Astrocyte of the spinal cord (primary cell): ENCODE measurements at regions not wholly inside any gene's neighbourhood (a gene's known extent, or its start where the extent isn't known, plus 50 kb on each side); places are given as distances from the start of the nearest gene placed in this dataset.

ENCODE experiments used
- DNase-seq: peaks from one replicate; pipeline ENCODE4 v3.0.0; 2011; ENCODE audit warnings: low read depth, low spot score
- H3K4me3 ChIP-seq: 2 replicates; pipeline ENCODE4 v1.5.1; 2011; ENCODE audit warnings: low read depth, mild to moderate bottlenecking, low read length, moderate library complexity
- in situ Hi-C: cut with HindIII; loops from 2 replicates; pipeline ENCODE4 v1.10.0; 2017; ENCODE audit warnings: low sequenced_read_pairs
- TF ChIP-seq, protein P1 (sequence below): IDR thresholded peaks from 2 replicates; pipeline ENCODE4 v1.5.1; 2012; ENCODE audit warnings: low read depth, mild to moderate bottlenecking, low read length, inconsistent platforms

DNA sequence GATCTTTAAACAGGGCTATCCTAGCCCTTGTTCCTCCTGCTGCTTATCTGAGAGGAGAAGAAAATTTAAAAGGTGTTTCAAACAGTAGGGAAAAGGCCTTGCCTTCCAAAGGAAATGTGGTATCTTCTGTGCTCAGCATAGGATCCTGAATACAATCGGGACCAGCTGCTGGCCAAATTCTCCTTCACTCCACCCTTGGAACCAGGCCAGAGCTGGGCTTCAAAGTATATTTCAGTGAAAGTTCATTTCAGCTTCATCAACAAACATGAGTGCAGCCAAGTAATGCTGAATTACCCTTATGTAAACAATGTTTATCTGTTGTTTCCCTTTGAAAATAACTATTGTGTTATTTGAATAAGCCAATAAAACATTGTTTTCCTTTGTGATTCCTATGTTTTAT lies 146.5 kb upstream of the MEOX2 start:
- no peak overlapping the region for H3K4me3 ChIP-seq
- no peak for DNase-seq
- in situ Hi-C loops = no loop called here
- TF ChIP-seq, protein P1, sequence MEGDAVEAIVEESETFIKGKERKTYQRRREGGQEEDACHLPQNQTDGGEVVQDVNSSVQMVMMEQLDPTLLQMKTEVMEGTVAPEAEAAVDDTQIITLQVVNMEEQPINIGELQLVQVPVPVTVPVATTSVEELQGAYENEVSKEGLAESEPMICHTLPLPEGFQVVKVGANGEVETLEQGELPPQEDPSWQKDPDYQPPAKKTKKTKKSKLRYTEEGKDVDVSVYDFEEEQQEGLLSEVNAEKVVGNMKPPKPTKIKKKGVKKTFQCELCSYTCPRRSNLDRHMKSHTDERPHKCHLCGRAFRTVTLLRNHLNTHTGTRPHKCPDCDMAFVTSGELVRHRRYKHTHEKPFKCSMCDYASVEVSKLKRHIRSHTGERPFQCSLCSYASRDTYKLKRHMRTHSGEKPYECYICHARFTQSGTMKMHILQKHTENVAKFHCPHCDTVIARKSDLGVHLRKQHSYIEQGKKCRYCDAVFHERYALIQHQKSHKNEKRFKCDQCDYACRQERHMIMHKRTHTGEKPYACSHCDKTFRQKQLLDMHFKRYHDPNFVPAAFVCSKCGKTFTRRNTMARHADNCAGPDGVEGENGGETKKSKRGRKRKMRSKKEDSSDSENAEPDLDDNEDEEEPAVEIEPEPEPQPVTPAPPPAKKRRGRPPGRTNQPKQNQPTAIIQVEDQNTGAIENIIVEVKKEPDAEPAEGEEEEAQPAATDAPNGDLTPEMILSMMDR = no peak

- TF ChIP-seq, protein P1 = no peak
- in situ Hi-C loops = no loop called here
- H3K4me3 ChIP-seq = no peak overlapping the region
- no peak for DNase-seq
Observed at GRCh38 chr7:15831606-15832005, 145.1 kb upstream of the MEOX2 start.

GRCh38 chr7:15829691-15830090 lies 143.2 kb upstream of the MEOX2 start:
- no peak overlapping the region for H3K4me3 ChIP-seq
- in situ Hi-C loops = no loop called here
- DNase-seq = no peak
- TF ChIP-seq, protein P1 = no peak

GRCh38 chr7:15828881-15829280 lies 142.4 kb upstream of the MEOX2 start:
- DNase-seq = no peak
- TF ChIP-seq, protein P1 = no peak
- in situ Hi-C loops = no loop called here
- H3K4me3 ChIP-seq = no peak overlapping the region

DNA sequence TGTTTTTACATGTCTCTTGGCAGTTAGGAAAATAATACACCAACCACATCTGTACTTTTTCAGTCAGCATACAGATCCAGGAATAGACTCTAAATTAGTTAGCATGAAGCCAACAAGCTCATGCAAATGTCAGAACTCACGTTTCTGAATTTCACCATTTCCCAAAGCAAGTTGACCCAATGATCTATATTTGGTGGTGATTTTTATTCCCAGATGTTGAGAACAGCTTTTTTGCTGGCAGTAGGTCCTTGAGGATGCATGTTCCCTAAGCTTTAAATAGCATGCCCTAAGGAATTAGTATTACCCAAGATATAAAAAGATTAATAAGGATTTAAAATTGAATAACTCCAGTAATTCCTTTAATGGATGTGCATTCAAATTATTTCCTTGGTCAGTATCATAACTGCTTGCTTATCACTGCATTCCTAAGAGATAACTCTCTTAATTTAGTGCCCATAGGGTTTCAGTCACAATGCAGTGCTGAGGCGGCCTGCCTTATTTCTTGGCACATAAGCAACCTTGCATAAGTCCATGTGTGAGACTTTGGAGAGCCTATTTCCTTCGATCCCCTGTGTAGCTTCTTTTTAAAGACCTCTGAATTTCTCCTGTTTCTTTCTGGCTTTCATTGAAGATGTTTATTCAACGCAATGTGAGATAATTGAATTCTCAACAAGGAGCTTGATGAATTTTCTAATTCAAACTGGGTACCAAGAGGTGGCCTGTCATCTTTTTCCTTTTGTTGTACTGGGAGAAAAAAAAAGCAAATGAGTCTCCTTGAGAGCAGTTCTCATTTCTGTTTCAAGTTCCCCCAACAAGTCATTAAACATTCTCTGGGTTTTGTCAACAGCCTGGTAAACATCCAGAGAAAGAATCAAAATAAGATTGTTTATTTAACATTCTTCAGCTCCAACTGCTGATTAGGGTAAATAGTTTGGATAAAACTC lies 135.3 kb upstream of the MEOX2 start:
- DNase-seq = no peak
- in situ Hi-C loops = no loop called here
- TF ChIP-seq, protein P1 = no peak
- H3K4me3 ChIP-seq = no peak overlapping the region

DNA sequence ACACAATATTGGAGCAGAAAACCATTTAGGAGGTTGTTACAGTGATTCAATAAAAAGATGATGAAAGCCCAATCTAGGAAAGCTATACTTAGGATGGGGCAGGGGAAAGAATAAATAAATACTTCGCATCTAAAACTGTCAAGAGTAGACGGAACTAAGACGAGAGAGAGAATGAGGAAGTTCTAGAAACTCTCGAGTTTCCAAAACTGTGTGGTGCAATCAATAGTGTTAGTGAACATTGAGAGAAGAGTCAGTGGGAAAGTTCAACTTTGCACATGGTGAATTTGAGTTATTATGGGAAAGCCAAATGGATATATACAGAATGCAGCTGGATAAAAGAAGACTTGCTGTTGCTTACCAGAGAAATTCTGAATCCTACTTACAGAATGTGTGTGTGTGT lies 133.8 kb upstream of the MEOX2 start:
- no peak overlapping the region for H3K4me3 ChIP-seq
- TF ChIP-seq, protein P1 = no peak
- in situ Hi-C loops = no loop called here
- DNase-seq = no peak
